CD4-positive, alpha-beta T cell treated with Interleukin-6 at 100 ng/mL for 8 hours (primary cell): ENCODE measurements at regions not wholly inside any gene's neighbourhood (a gene's known extent, or its start where the extent isn't known, plus 50 kb on each side); places are given as distances from the start of the nearest gene placed in this dataset.
"Not testable (repeated sequence)": the region's sequence is repeated elsewhere in the genome, so short reads cannot be mapped to it uniquely, and the experiment has no call there.

Experiments used
- DNase-seq: peaks from one replicate; pipeline ENCODE4 v3.0.0-alpha.2; 2020; ENCODE audit warnings: mixed read lengths, low spot score

- DNase-seq, result no peak
These were observed 70.0 kb downstream of the LMO4 start for GRCh38 chr1:87398641-87399040.

- DNase-seq, result no peak
These were observed 70.6 kb downstream of the LMO4 start for GRCh38 chr1:87399264-87399663.

GRCh38 chr1:87399701-87400100 is 71.0 kb downstream of the LMO4 start:
- DNase-seq, result no peak

GRCh38 chr1:87400813-87401212 is 72.1 kb downstream of the LMO4 start:
- no peak for DNase-seq

- no peak for DNase-seq
These were observed 73.7 kb downstream of the LMO4 start for GRCh38 chr1:87402241-87403002.

- no peak for DNase-seq
These were observed 74.6 kb downstream of the LMO4 start for GRCh38 chr1:87403061-87403820.

GRCh38 chr1:87404296-87404695 is 75.6 kb downstream of the LMO4 start:
- DNase-seq, result peak; percentile 53

GRCh38 chr1:87408665-87409248 is 80.1 kb downstream of the LMO4 start:
- DNase-seq, result no peak

GRCh38 chr1:87410776-87411480 is 82.2 kb downstream of the LMO4 start:
- DNase-seq, result no peak

GRCh38 chr1:87413846-87414245 is 85.2 kb downstream of the LMO4 start:
- not testable (repeated sequence) for DNase-seq

GRCh38 chr1:87418048-87418447 is 89.4 kb downstream of the LMO4 start:
- DNase-seq, result no peak

- no peak for DNase-seq
These were observed 93.1 kb downstream of the LMO4 start for GRCh38 chr1:87421809-87422208.

- DNase-seq, result no peak
These were observed 95.9 kb downstream of the LMO4 start for GRCh38 chr1:87424541-87424940.

GRCh38 chr1:87426463-87427249 is 98.0 kb downstream of the LMO4 start:
- no peak for DNase-seq

- DNase-seq, result no peak
These were observed 99.7 kb downstream of the LMO4 start for GRCh38 chr1:87428367-87428766.

- DNase-seq, result no peak
These were observed 100.2 kb downstream of the LMO4 start for GRCh38 chr1:87428883-87429282.

- DNase-seq, result no peak
These were observed 104.0 kb downstream of the LMO4 start for GRCh38 chr1:87432685-87433084.

- not testable (repeated sequence) for DNase-seq
These were observed 104.4 kb downstream of the LMO4 start for GRCh38 chr1:87433101-87433500.

- no peak for DNase-seq
These were observed 106.8 kb downstream of the LMO4 start for GRCh38 chr1:87435484-87435883.

- DNase-seq, result not testable (repeated sequence)
These were observed 107.4 kb downstream of the LMO4 start for GRCh38 chr1:87436115-87436514.

- no peak for DNase-seq
These were observed 107.9 kb downstream of the LMO4 start for GRCh38 chr1:87436534-87436933.
